WTC11 (cell line): ENCODE measurements at regions not wholly inside any gene's neighbourhood (a gene's known extent, or its start where the extent isn't known, plus 50 kb on each side); places are given as distances from the start of the nearest gene placed in this dataset.

ENCODE experiments used
- ATAC-seq: fragments of 200-7000 bp; cut with Tn5 transposase; 2 replicates; pipeline ENCODE4 v1.10.0; 2021; ENCODE audit warnings: mild to moderate bottlenecking, moderate library complexity
- CTCF ChIA-PET: fragments of 300-600 bp; sonication (Branson Sonifier 250); formaldehyde crosslinking; loops from one replicate; lab custom pipeline; 2021; ENCODE audit warnings: antibody characterized with exemption; lab: Charles Lee
- POLR2A ChIA-PET: fragments of 350-600 bp; sonication (Branson Sonifier 250); formaldehyde crosslinking; loops from one replicate; lab custom pipeline; 2021; ENCODE audit warnings: antibody characterized with exemption; lab: Charles Lee
- DNase-seq: peaks from one replicate; pipeline ENCODE4 v3.0.0; 2021; ENCODE audit warnings: low spot score
- H3K27ac Mint-ChIP-seq: 2 replicates; pipeline ENCODE4 v1.8.0; 2021; ENCODE audit warnings: mixed read lengths
- H3K27me3 Mint-ChIP-seq: 2 replicates; pipeline ENCODE4 v1.8.0; 2021; ENCODE audit warnings: low read depth, mild to moderate bottlenecking, moderate library complexity, mixed read lengths
- H3K36me3 Mint-ChIP-seq: 2 replicates; pipeline ENCODE4 v1.8.0; 2021; ENCODE audit warnings: mixed read lengths
- H3K4me1 Mint-ChIP-seq: 2 replicates; pipeline ENCODE4 v1.8.0; 2022; ENCODE audit warnings: mixed read lengths
- H3K4me3 Mint-ChIP-seq: 2 replicates; pipeline ENCODE4 v1.8.0; 2021; ENCODE audit warnings: mild to moderate bottlenecking, moderate library complexity, mixed read lengths
- H3K9me3 Mint-ChIP-seq: 2 replicates; pipeline ENCODE4 v1.8.0; 2021; ENCODE audit warnings: mixed read lengths
- AFF4 ChIP-seq: sonication (generic); formaldehyde crosslinking; IDR thresholded peaks from 2 replicates; pipeline ENCODE4 v1.8.1; 2023; ENCODE audit warnings: mild to moderate bottlenecking, missing genetic modification reagents, borderline replicate concordance
- ATF1 ChIP-seq: sonication (generic); formaldehyde crosslinking; IDR thresholded peaks from 2 replicates; pipeline ENCODE4 v1.8.1; 2023; ENCODE audit warnings: mild to moderate bottlenecking, moderate library complexity, missing genetic modification reagents
- CREB1 ChIP-seq: sonication (generic); formaldehyde crosslinking; IDR thresholded peaks from 2 replicates; pipeline ENCODE4 v1.8.0; 2023; ENCODE audit warnings: mild to moderate bottlenecking, missing genetic modification reagents
- ELF4 ChIP-seq: sonication (generic); formaldehyde crosslinking; IDR thresholded peaks from 2 replicates; pipeline ENCODE4 v1.8.1; 2022; ENCODE audit warnings: low read depth, mild to moderate bottlenecking, moderate library complexity, missing genetic modification reagents
- FOXP1 ChIP-seq: sonication (generic); formaldehyde crosslinking; IDR thresholded peaks from 2 replicates; pipeline ENCODE4 v1.8.0; 2022; ENCODE audit warnings: missing genetic modification reagents, mild to moderate bottlenecking, moderate library complexity, borderline replicate concordance
- HMGA2 ChIP-seq: fragments of 250-450 bp; sonication (Bioruptor Pico); IDR thresholded peaks from 2 replicates; pipeline ENCODE4 v1.4.0; 2021; ENCODE audit warnings: mild to moderate bottlenecking, moderate library complexity
- KAT7 ChIP-seq: sonication (generic); formaldehyde crosslinking; IDR thresholded peaks from 2 replicates; pipeline ENCODE4 v1.8.1; 2023; ENCODE audit warnings: missing genetic modification reagents, mild to moderate bottlenecking, borderline replicate concordance
- MLX ChIP-seq: sonication (generic); formaldehyde crosslinking; IDR thresholded peaks from 2 replicates; pipeline ENCODE4 v1.8.1; 2023; ENCODE audit warnings: mild to moderate bottlenecking, missing genetic modification reagents, moderate library complexity
- NR1H2 ChIP-seq: sonication (generic); formaldehyde crosslinking; IDR thresholded peaks from 2 replicates; pipeline ENCODE4 v1.9.0; 2021; ENCODE audit warnings: mild to moderate bottlenecking, moderate library complexity, missing genetic modification reagents
- NR3C1 ChIP-seq: sonication (generic); formaldehyde crosslinking; conservative IDR thresholded peaks from 2 replicates; pipeline ENCODE4 v1.8.1; 2023; ENCODE audit warnings: low read depth, mild to moderate bottlenecking, missing genetic modification reagents
- PRRX2 ChIP-seq: fragments of 250-450 bp; sonication (Bioruptor Pico); IDR thresholded peaks from 2 replicates; pipeline ENCODE4 v1.8.0; 2021; ENCODE audit warnings: mild to moderate bottlenecking
- USF1 ChIP-seq: sonication (generic); formaldehyde crosslinking; IDR thresholded peaks from 2 replicates; pipeline ENCODE4 v1.8.0; 2022; ENCODE audit warnings: mild to moderate bottlenecking, missing genetic modification reagents
- ZBTB43 ChIP-seq: sonication (generic); formaldehyde crosslinking; IDR thresholded peaks from 2 replicates; pipeline ENCODE4 v1.8.1; 2023; ENCODE audit warnings: mild to moderate bottlenecking, missing genetic modification reagents
- ZNF423 ChIP-seq: fragments of 250-450 bp; sonication (Bioruptor Pico); IDR thresholded peaks from 2 replicates; pipeline ENCODE4 v2.1.2; 2022; ENCODE audit warnings: mild to moderate bottlenecking, moderate library complexity
- TF ChIP-seq, protein P1 (sequence below): sonication (generic); formaldehyde crosslinking; IDR thresholded peaks from 2 replicates; pipeline ENCODE4 v1.8.1; 2022; ENCODE audit warnings: mild to moderate bottlenecking, moderate library complexity, missing genetic modification reagents
- TF ChIP-seq, protein P2 (sequence below): sonication (generic); formaldehyde crosslinking; IDR thresholded peaks from 2 replicates; pipeline ENCODE4 v1.8.1; 2022; ENCODE audit warnings: low read depth, missing genetic modification reagents, borderline replicate concordance
- TF ChIP-seq, protein P3 (sequence below): fragments of 250-450 bp; sonication (Bioruptor Pico); IDR thresholded peaks from 2 replicates; pipeline ENCODE4 v1.9.0; 2021; ENCODE audit warnings: moderate library complexity, mild to moderate bottlenecking, inconsistent platforms, borderline replicate concordance
- TF ChIP-seq, protein P4 (sequence below): sonication (generic); formaldehyde crosslinking; conservative IDR thresholded peaks from 2 replicates; pipeline ENCODE4 v1.8.1; 2022; ENCODE audit warnings: mild to moderate bottlenecking, missing genetic modification reagents
- TF ChIP-seq, protein P5 (sequence below): sonication (generic); formaldehyde crosslinking; IDR thresholded peaks from 2 replicates; pipeline ENCODE4 v1.8.0; 2022; ENCODE audit warnings: mild to moderate bottlenecking, missing genetic modification reagents

DNA sequence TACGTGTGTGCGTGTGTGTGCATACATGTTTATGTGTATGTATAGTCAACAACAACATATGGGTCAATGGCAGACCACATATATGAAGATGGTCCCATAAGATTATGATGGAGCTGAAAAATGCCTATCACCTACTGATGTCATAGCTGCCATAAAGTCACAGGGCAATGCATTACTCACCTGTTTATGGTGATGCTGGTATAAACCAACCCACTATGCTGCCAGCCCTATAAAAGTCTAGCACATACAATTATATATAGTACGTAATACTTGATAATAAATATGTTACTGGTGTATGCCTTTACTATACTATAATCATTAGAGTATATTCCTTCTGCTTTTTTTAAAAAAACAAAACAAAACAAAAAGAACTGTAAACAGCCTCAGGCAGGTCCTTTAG, 148.4 kb upstream of the ARID1B start (continued):
- no peak for TF ChIP-seq AFF4

GRCh38 chr6:156627524-156627923, 149.7 kb upstream of the ARID1B start:
- H3K27ac Mint-ChIP-seq: no peak overlapping the region
- POLR2A ChIA-PET: no interaction called here
- no peaks in the 10 kb centered on the region for H3K36me3 Mint-ChIP-seq
- H3K9me3 Mint-ChIP-seq: no peaks in the 10 kb centered on the region
- no peak overlapping the region for H3K4me3 Mint-ChIP-seq
- no peaks in the 10 kb centered on the region for H3K27me3 Mint-ChIP-seq
- DNase-seq (no peak), ATAC-seq (peak; percentile 64)
- TF ChIP-seq HMGA2 (CRISPR knock-in tag) (no peak), MLX (CRISPR knock-in tag) (no peak), PRRX2 (CRISPR knock-in tag) (no peak), ELF4 (no peak), FOXP1 (CRISPR knock-in tag) (no peak), NR3C1 (no peak), ZBTB43 (CRISPR knock-in tag) (no peak), USF1 (no peak), NR1H2 (CRISPR knock-in tag) (no peak), ATF1 (CRISPR knock-in tag) (no peak), CREB1 (CRISPR knock-in tag) (no peak), KAT7 (CRISPR knock-in tag) (no peak)
- TF ChIP-seq, protein P1, sequence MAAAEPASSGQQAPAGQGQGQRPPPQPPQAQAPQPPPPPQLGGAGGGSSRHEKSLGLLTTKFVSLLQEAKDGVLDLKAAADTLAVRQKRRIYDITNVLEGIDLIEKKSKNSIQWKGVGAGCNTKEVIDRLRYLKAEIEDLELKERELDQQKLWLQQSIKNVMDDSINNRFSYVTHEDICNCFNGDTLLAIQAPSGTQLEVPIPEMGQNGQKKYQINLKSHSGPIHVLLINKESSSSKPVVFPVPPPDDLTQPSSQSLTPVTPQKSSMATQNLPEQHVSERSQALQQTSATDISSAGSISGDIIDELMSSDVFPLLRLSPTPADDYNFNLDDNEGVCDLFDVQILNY (CRISPR knock-in tag): no peak
- TF ChIP-seq, protein P2, sequence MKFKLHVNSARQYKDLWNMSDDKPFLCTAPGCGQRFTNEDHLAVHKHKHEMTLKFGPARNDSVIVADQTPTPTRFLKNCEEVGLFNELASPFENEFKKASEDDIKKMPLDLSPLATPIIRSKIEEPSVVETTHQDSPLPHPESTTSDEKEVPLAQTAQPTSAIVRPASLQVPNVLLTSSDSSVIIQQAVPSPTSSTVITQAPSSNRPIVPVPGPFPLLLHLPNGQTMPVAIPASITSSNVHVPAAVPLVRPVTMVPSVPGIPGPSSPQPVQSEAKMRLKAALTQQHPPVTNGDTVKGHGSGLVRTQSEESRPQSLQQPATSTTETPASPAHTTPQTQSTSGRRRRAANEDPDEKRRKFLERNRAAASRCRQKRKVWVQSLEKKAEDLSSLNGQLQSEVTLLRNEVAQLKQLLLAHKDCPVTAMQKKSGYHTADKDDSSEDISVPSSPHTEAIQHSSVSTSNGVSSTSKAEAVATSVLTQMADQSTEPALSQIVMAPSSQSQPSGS: no peak
- TF ChIP-seq, all 79 proteins: peak for 0
- CTCF ChIA-PET: no interaction called here
- peaks cover 4% of the 10 kb centered on the region for H3K4me1 Mint-ChIP-seq

DNA sequence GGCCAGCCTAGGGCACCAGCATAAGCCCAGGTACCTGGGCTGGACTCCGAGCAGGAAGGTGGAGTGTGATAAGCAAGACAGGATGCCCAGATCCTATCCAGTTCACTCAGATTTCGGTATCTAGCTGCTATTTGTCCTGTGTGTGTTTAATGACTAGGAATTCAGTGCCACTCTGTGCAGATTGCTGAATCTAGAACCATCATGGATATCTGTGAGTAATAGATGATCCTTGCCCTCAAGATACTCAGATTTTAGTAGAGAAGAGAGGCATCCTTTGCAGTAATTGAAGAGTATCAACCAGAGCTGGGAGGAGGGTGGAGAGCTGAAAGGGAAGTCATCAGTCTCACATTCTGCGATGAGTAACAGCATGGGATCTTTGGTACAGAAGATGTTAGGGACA, 155.0 kb upstream of the ARID1B start:
- H3K4me3 Mint-ChIP-seq: no peak overlapping the region
- no peak overlapping the region for H3K27ac Mint-ChIP-seq
- H3K4me1 Mint-ChIP-seq: peaks cover 15% of the 10 kb centered on the region
- POLR2A ChIA-PET: no interaction called here
- H3K9me3 Mint-ChIP-seq: no peaks in the 10 kb centered on the region
- no peak for ATAC-seq
- no peaks in the 10 kb centered on the region for H3K36me3 Mint-ChIP-seq
- H3K27me3 Mint-ChIP-seq: no peaks in the 10 kb centered on the region; the same call in 1 of the 2 replicates
- no peak for TF ChIP-seq ZNF423 (CRISPR knock-in tag)
- TF ChIP-seq, protein P3, sequence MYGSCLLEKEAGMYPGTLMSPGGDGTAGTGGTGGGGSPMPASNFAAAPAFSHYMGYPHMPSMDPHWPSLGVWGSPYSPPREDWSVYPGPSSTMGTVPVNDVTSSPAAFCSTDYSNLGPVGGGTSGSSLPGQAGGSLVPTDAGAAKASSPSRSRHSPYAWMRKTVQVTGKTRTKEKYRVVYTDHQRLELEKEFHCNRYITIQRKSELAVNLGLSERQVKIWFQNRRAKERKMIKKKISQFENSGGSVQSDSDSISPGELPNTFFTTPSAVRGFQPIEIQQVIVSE (CRISPR knock-in tag): no peak
- TF ChIP-seq, protein P4, sequence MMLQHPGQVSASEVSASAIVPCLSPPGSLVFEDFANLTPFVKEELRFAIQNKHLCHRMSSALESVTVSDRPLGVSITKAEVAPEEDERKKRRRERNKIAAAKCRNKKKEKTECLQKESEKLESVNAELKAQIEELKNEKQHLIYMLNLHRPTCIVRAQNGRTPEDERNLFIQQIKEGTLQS (CRISPR knock-in tag): no peak
- TF ChIP-seq, protein P5, sequence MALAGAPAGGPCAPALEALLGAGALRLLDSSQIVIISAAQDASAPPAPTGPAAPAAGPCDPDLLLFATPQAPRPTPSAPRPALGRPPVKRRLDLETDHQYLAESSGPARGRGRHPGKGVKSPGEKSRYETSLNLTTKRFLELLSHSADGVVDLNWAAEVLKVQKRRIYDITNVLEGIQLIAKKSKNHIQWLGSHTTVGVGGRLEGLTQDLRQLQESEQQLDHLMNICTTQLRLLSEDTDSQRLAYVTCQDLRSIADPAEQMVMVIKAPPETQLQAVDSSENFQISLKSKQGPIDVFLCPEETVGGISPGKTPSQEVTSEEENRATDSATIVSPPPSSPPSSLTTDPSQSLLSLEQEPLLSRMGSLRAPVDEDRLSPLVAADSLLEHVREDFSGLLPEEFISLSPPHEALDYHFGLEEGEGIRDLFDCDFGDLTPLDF (CRISPR knock-in tag): no peak
- TF ChIP-seq, all 79 proteins: peak for 0
- DNase-seq: no peak
- CTCF ChIA-PET: no interaction called here
